ENCODE measurements at regions not wholly inside any gene's neighbourhood (a gene's known extent, or its start where the extent isn't known, plus 50 kb on each side); places are given as distances from the start of the nearest gene placed in this dataset.

GRCh38 chr18:78523850-78524249 lies 455.8 kb upstream of the SALL3 start:
- no peak overlapping the region for H3K4me3 ChIP-seq (ENCODE audit: low read depth, low read length)
- no peak for TF ChIP-seq CTCF (IDR thresholded peaks at IDR 0.05; ENCODE audit: low read depth, low read length)

GRCh38 chr18:78525366-78526111 lies 454.1 kb upstream of the SALL3 start:
- no peak for TF ChIP-seq CTCF (IDR thresholded peaks at IDR 0.05; ENCODE audit: low read depth, low read length)
- H3K4me3 ChIP-seq (ENCODE audit: low read depth, low read length) = no peak overlapping the region

GRCh38 chr18:78526275-78526674 lies 453.3 kb upstream of the SALL3 start:
- TF ChIP-seq CTCF (IDR thresholded peaks at IDR 0.05; ENCODE audit: low read depth, low read length) = no peak
- no peak overlapping the region for H3K4me3 ChIP-seq (ENCODE audit: low read depth, low read length)

GRCh38 chr18:78526923-78527711 lies 452.5 kb upstream of the SALL3 start:
- no peak overlapping the region for H3K4me3 ChIP-seq (ENCODE audit: low read depth, low read length)
- no peak for TF ChIP-seq CTCF (IDR thresholded peaks at IDR 0.05; ENCODE audit: low read depth, low read length)

GRCh38 chr18:78527984-78528383 lies 451.6 kb upstream of the SALL3 start:
- no peak for TF ChIP-seq CTCF (IDR thresholded peaks at IDR 0.05; ENCODE audit: low read depth, low read length)
- no peak overlapping the region for H3K4me3 ChIP-seq (ENCODE audit: low read depth, low read length)

GRCh38 chr18:78528411-78529258 lies 451.0 kb upstream of the SALL3 start:
- no peak for TF ChIP-seq CTCF (IDR thresholded peaks at IDR 0.05; ENCODE audit: low read depth, low read length)
- no peak overlapping the region for H3K4me3 ChIP-seq (ENCODE audit: low read depth, low read length)
